ENCODE measurements at regions not wholly inside any gene's neighbourhood (a gene's known extent, or its start where the extent isn't known, plus 50 kb on each side); places are given as distances from the start of the nearest gene placed in this dataset.
"Not testable (repeated sequence)": the region's sequence is repeated elsewhere in the genome, so short reads cannot be mapped to it uniquely, and the experiment has no call there.

DNA sequence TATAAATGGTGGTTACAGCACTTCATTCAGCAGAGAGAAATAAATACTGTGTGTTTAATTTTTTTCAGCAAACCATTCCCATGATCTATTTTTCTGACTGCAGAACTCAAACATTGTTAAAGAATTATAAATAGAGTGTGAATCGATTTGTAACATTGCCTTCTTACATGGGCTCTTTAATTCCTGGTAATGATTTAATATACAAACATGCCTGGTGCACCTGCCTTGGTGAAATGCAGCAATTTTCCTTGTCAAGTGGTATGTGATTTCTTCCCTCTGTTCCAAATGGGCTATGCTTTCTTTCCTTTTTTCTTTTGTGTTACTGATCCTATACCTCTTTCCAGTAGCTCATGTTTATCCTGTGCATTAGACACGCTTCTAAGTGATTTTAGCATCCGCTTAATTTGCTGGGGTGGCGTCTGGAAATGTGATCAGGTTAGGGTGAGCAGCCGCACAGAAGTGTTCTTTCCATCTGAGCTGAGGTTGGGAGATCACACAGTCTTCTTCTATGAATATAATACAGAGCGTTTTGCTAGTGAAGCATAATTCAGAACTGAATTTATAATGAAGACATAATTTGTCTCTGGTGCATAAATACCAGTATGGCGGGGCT lies 94.3 kb upstream of the ITGB1 start:
- no peaks in the 10 kb centered on the region for H3K79me2 ChIP-seq (ENCODE audit: insufficient read depth, low read length)
- Mint-ChIP-seq H3K27ac (no peak overlapping the region), H3K9me3 (peaks cover 0 to 2% of the 10 kb centered on the region in 2 experiments; a peak in 2 of 5 replicates), H3K4me3 (no peak overlapping the region), H3K36me3 (ENCODE audit: insufficient read depth in 1 of 3, low read depth in 3 of 3) (no peaks in the 10 kb centered on the region), H3K27me3 (ENCODE audit: low read depth) (no peaks in the 10 kb centered on the region), H3K4me1 (peaks cover 28 to 37% of the 10 kb centered on the region in 2 experiments)
- no peak overlapping the region for H2BK5ac ChIP-seq (ENCODE audit: insufficient read length, low read length)
- H3K27me3 ChIP-seq (ENCODE audit: insufficient read depth, low read length), result no peaks in the 10 kb centered on the region
- WGBS (ENCODE audit: extremely low coverage, insufficient read length, low lambda C conversion rate), result no CpG with 5 or more reads among the region's 7 CpGs
- H3K23ac ChIP-seq (ENCODE audit: insufficient read length, low read depth, low read length), result no peak overlapping the region
- no peaks in the 10 kb centered on the region for H3K23me2 ChIP-seq (ENCODE audit: insufficient read length, low read depth, low read length, poor library complexity, severe bottlenecking)
- H4K8ac ChIP-seq (replicated peaks; ENCODE audit: insufficient read length, low read depth, low read length), result no peak overlapping the region
- H3K4me1 ChIP-seq (ENCODE audit: insufficient read depth, low read length), result peaks cover 8% of the 10 kb centered on the region
- no peak overlapping the region for H3K14ac ChIP-seq (ENCODE audit: insufficient read depth, low read length)
- DNase-seq, result no peak
- no peak overlapping the region for H3T11ph ChIP-seq (ENCODE audit: low read length)
- no peaks in the 10 kb centered on the region for H4K20me1 ChIP-seq (ENCODE audit: control insufficient read depth, insufficient read depth, insufficient read length)
- no peak overlapping the region for H3K18ac ChIP-seq (ENCODE audit: insufficient read length, low read depth, low read length)
- H3K4ac ChIP-seq (ENCODE audit: low read depth, low read length), result no peak overlapping the region
- no peak overlapping the region for H3K27ac ChIP-seq (ENCODE audit: insufficient read length, low read depth, low read length)
- no peak overlapping the region for H2AK5ac ChIP-seq (ENCODE audit: insufficient read length, low read length)
- H3K56ac ChIP-seq (ENCODE audit: insufficient read length, low read depth, low read length), result no peak overlapping the region
- H4K91ac ChIP-seq (ENCODE audit: insufficient read length, low read depth, low read length), result no peak overlapping the region
- no peak overlapping the region for H2BK20ac ChIP-seq (ENCODE audit: low read depth, low read length, poor library complexity, severe bottlenecking)
- no peak overlapping the region for H2BK120ac ChIP-seq (ENCODE audit: low read depth, low read length, poor library complexity, severe bottlenecking)
- no peak overlapping the region for H3K4me2 ChIP-seq (ENCODE audit: insufficient read depth, insufficient read length, low read length)
- no peak overlapping the region for H2AFZ ChIP-seq (ENCODE audit: low read length)
- no peaks in the 10 kb centered on the region for H3K9me3 ChIP-seq (ENCODE audit: control insufficient read depth, low read depth, low read length)
- H2BK12ac ChIP-seq (ENCODE audit: insufficient read length, low read depth, low read length), result no peak overlapping the region
- H4K5ac ChIP-seq (ENCODE audit: insufficient read length, low read depth, low read length), result no peak overlapping the region
- TF ChIP-seq, protein P1, sequence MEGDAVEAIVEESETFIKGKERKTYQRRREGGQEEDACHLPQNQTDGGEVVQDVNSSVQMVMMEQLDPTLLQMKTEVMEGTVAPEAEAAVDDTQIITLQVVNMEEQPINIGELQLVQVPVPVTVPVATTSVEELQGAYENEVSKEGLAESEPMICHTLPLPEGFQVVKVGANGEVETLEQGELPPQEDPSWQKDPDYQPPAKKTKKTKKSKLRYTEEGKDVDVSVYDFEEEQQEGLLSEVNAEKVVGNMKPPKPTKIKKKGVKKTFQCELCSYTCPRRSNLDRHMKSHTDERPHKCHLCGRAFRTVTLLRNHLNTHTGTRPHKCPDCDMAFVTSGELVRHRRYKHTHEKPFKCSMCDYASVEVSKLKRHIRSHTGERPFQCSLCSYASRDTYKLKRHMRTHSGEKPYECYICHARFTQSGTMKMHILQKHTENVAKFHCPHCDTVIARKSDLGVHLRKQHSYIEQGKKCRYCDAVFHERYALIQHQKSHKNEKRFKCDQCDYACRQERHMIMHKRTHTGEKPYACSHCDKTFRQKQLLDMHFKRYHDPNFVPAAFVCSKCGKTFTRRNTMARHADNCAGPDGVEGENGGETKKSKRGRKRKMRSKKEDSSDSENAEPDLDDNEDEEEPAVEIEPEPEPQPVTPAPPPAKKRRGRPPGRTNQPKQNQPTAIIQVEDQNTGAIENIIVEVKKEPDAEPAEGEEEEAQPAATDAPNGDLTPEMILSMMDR (conservative IDR thresholded peaks at IDR 0.05), result no peak
- no peak overlapping the region for H3K9ac ChIP-seq (ENCODE audit: extremely low read depth, insufficient read length, low read length)
- H3K79me1 ChIP-seq (ENCODE audit: insufficient read depth, low read depth, low read length, poor library complexity, severe bottlenecking), result no peaks in the 10 kb centered on the region
- H2BK15ac ChIP-seq (ENCODE audit: low read depth, low read length), result no peak overlapping the region

DNA sequence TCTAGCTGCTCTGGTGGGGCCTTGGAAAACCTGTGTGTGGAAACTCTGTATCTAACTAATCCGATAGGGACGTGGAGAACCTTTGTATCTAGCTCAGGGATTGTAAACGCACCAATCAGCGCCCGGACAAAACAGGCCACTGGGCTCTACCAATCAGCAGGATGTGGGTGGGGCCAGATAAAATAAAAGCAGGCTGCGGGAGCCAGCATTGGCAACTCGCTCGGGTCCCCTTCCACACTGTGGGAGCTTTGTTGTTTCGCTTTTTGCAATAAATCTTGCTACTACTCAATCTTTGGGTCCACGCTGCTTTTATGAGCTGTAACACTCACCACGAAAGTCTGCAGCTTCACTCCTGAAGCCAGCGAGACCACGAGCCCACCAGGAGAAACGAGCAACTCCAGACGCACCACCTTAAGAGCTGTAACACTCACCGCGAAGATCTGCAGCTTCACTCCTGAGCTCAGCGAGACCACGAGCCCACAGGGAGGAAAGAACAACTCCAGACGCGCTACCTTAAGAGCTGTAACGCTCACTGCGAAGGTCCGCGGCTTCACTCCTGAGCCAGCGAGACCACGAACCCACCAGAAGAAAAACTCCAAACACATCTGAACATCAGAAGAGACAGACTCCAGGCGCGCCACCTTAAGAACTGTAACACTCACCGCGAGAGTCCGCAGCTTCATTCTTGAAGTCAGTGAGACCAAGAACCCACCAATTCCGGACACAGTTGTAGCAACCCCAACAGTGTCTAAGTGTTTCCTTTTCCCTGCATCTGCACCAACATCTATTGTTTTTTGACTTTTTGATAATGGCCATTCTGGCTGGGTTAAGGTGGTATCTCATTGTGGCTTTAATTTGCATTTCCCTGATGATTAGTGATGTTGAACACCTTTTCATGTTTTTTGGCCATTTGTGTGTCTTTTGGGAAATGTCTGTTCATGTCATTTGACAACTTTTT lies 92.2 kb upstream of the ITGB1 start:
- H3K23me2 ChIP-seq (ENCODE audit: insufficient read length, low read depth, low read length, poor library complexity, severe bottlenecking); H3K79me1 ChIP-seq (ENCODE audit: insufficient read depth, low read depth, low read length, poor library complexity, severe bottlenecking); H2BK5ac ChIP-seq (ENCODE audit: insufficient read length, low read length); H3K23ac ChIP-seq (ENCODE audit: insufficient read length, low read depth, low read length); H3K4ac ChIP-seq (ENCODE audit: low read depth, low read length); H3K4me2 ChIP-seq (ENCODE audit: insufficient read depth, insufficient read length, low read length); H3K4me3 Mint-ChIP-seq; H4K8ac ChIP-seq (replicated peaks; ENCODE audit: insufficient read length, low read depth, low read length); H2BK15ac ChIP-seq (ENCODE audit: low read depth, low read length); H3K9me3 Mint-ChIP-seq; H3K4me1 ChIP-seq (ENCODE audit: insufficient read depth, low read length); H3K27ac ChIP-seq (ENCODE audit: insufficient read length, low read depth, low read length); H2AK5ac ChIP-seq (ENCODE audit: insufficient read length, low read length); H3K56ac ChIP-seq (ENCODE audit: insufficient read length, low read depth, low read length); H3K9ac ChIP-seq (ENCODE audit: extremely low read depth, insufficient read length, low read length); H2AFZ ChIP-seq (ENCODE audit: low read length); H4K91ac ChIP-seq (ENCODE audit: insufficient read length, low read depth, low read length); H2BK12ac ChIP-seq (ENCODE audit: insufficient read length, low read depth, low read length); H4K5ac ChIP-seq (ENCODE audit: insufficient read length, low read depth, low read length); H3K36me3 Mint-ChIP-seq (ENCODE audit: insufficient read depth in 1 of 3, low read depth in 3 of 3); H2BK120ac ChIP-seq (ENCODE audit: low read depth, low read length, poor library complexity, severe bottlenecking); H3K79me2 ChIP-seq (ENCODE audit: insufficient read depth, low read length); H4K20me1 ChIP-seq (ENCODE audit: control insufficient read depth, insufficient read depth, insufficient read length); DNase-seq; H3K9me3 ChIP-seq (ENCODE audit: control insufficient read depth, low read depth, low read length); H3K18ac ChIP-seq (ENCODE audit: insufficient read length, low read depth, low read length); H3K27me3 Mint-ChIP-seq (ENCODE audit: low read depth); H2BK20ac ChIP-seq (ENCODE audit: low read depth, low read length, poor library complexity, severe bottlenecking); H3K27me3 ChIP-seq (ENCODE audit: insufficient read depth, low read length); H3T11ph ChIP-seq (ENCODE audit: low read length); H3K14ac ChIP-seq (ENCODE audit: insufficient read depth, low read length): not testable (repeated sequence)
- Mint-ChIP-seq H3K4me1 (peaks cover 31 to 40% of the 10 kb centered on the region in 2 experiments), H3K27ac (peak overlapping the region in 1 of 3 experiments; percentile 64; a peak in 1 of 7 replicates)
- no CpG with 5 or more reads among the region's 33 CpGs for WGBS (ENCODE audit: extremely low coverage, insufficient read length, low lambda C conversion rate)

Data from H9 (cell line).